DMS114 treated with DMSO at 0.1 percent for 48 hours (cell line): ENCODE measurements at regions not wholly inside any gene's neighbourhood (a gene's known extent, or its start where the extent isn't known, plus 50 kb on each side); places are given as distances from the start of the nearest gene placed in this dataset.

Source experiments
- DNase-seq: peaks from one replicate; lab custom pipeline; 2025; ENCODE audit not compliant: unreplicated experiment; lab: John Stamatoyannopoulos, UW

DNA sequence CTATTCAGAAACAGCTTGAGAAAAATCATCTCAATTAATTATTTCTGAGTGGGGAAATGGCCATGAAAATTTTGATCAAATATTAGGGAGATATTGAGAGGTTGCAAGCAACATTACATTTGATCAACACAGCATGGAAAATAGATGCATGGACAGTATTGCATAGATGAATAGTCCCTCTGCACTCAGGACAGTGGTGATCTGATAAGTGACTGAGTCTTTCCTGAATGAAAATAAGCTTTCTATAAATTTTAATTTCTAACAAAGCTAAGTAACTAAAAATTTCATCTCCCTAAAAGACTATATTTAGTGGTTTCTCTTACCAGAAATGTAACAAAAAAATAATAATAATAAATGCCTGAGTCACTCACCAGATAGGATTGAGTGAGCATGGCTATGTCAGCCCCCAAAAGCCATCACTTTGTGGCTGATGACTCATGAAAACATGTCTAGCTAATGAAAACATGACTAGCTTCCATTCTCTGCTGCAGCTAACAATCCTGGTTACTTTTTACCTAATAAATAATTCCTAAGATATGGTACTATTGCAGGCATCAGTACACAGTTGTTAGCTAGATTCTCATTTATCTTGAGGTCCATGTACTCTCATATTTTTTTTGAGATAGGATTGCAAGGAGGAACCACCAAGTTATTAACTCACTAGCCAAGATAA is 1294.8 kb upstream of the ACO1 start:
- DNase-seq = no peak

DNA sequence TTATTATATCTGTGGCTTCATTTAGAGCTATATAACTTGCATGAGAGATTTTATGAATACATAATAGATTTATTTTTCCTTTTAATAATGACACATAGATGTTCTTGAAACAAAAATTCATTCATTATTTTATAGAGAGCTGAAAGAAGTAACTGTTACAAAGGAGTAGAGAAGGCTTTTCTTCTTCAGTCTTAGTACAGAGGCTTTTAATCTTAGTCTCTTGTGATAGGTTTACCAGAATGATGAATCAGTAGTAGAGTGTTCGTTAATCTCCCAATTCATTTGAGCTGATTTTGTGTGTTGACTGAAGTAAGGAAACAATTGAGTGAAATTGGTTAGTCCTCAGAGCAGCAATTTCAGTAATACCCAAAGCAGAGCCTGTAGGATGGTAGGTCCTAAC is 1284.1 kb upstream of the ACO1 start:
- no peak for DNase-seq

- DNase-seq = no peak
Measured at GRCh38 chr9:31103836-31104235, 1280.6 kb upstream of the ACO1 start.

GRCh38 chr9:31104249-31104648 is 1280.2 kb upstream of the ACO1 start:
- no peak for DNase-seq

- DNase-seq = no peak
Measured at GRCh38 chr9:31112491-31112890, 1272.0 kb upstream of the ACO1 start.

DNA sequence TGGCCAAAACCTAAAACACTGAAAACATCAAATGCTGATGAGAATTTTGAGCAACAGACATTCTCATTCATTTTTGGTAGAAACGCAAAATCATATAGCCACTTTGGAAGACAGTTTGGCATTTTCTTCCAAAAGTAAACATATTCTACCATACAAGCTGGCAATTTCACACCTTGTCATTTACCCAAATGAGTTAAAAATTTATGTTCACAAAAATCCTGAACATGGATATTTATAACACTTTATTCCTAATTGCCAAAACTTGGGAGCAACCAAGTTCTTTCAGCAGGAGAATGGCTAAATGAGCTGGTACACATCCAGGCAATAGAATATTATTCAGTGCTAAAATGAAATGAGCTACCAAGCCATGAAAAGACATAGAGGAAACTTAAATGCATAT is 1270.1 kb upstream of the ACO1 start:
- DNase-seq = no peak

- no peak for DNase-seq
Measured at GRCh38 chr9:31119890-31120454, 1264.5 kb upstream of the ACO1 start.

DNA sequence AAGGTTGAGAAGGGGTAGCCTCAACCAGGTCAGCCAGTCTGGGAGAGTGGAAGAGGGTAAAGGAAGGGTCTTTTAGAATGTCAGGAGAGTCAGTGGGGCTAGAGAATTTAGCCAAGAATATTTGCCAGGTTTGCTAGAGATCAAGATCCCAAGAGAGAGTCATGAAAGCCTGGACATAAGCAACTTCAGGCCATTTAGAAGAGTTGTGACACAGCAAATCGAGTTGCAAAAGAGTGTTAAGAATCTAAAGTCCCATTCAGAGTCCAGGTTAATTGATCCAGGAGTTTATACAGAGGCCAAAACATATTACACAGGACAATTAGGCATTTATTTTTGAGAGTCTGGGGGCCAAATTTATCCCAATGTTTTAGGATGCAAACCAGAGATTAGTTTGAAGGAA is 1260.1 kb upstream of the ACO1 start:
- DNase-seq = no peak

DNA sequence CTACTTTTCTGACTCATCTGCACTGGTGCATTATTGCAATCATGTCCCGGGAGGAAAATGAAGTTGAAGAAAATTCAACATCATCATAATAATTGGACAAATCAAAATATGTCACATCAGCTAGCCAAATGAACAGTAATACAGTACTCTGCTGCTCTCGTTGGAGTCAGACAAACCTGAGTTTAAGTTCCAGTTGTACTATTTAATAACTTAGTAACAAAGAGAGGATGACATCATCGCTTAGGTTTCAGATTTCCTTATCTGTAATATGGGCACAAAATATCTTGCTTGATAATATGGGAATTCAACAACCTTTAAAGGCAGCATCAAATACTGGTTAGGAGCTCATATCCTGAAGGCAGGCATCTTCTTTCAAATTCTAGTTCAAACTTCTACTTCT is 1248.9 kb upstream of the ACO1 start:
- no peak for DNase-seq

DNA sequence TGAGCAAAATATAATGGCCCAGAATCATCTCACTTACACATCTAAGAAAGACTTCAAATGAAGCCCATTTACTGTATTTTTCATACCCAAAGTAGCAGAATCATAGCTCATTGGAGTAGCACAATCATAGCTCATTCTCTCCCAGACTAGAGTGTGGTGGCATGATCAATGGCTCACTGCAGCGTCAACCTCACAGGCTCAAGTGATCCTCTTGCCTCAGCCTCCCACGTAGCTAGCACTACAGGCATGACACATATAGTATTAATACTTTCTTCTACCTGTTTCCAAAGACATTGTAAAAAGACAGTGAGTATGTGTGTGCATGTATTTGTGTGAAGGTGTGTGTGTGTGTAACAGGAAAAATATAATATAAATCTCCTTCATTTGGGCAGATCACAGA is 1247.9 kb upstream of the ACO1 start:
- DNase-seq = no peak

- DNase-seq = no peak
Measured at GRCh38 chr9:31137176-31138160, 1247.0 kb upstream of the ACO1 start.

DNA sequence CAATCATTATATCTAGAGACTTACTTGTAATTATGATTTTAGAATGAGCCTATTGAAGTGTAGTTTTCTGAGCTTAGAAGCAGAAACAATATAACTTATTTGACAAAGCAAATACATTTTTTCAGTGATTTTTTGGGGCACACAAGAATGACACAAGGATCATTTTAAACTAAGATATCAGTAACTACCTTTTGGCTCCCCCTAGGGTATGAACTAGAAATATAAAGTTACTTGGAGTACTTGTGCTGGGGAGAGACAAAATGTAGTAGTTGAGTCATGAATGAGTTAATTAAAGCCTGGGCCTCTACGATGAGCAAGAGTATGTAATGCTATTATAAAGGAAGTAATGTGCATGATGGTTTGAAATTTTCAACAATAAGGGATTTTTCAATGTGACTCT is 1244.1 kb upstream of the ACO1 start:
- peak; percentile 4 for DNase-seq

- no peak for DNase-seq
Measured at GRCh38 chr9:31142456-31142855, 1242.0 kb upstream of the ACO1 start.

- DNase-seq = no peak
Measured at GRCh38 chr9:31144614-31145013, 1239.8 kb upstream of the ACO1 start.

DNA sequence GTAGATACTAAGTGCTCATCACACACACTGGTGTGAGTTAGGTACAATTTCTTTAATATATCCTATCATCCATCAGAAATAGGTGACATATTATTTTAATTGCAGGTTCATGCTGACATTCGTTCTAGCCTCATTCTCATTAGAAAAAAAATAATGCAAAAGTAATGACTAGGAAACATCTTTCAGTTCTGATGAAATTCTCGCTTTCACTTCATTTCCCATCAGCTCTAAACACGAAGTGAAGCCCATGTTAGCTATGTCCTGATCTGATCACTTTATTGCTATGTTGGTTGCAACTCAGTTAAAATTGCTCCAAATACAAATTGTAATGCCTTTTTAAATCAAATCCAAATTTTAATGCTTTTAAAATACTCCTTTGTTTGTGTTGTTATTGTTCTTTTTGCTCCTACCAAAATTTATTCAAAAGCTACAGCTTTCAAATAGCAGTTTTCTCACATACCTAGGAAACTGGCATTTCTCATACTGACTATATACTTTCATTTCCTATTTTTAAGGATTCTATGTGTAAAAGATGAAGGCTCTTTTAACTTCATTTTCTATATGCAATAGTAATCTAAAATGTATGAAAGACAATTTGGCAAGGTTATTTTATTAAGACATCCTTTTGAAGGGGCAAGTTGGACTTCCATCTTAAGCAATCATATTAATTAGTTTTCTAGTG is 1237.8 kb upstream of the ACO1 start:
- no peak for DNase-seq

DNA sequence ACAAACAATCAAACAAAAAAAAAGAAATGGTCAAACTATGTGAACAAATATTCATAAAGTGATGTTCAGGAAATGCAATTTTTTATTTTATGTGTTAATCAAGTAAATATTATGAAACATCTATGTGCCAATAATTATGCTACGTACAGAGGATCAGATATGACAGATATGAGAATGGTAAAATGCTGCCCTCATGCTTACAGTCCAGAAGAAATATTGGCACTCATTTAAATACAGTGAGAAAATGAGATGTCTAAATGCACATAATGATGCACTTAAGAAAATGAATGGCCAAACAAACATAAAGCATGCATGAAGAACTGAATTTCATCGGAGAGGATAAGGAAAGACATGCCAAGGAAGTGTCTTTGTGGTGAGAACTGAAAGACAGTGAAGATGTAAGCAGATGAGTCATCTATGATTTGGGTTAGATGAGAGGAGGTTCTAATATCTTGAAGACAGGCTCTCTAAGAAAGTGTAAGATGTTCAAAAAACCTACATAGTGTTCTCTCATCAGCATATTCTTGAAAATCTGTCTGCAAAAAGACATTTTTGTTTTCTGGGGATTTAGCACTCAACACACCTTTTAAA is 1231.1 kb upstream of the ACO1 start:
- no peak for DNase-seq

- no peak for DNase-seq
Measured at GRCh38 chr9:31166516-31166915, 1217.9 kb upstream of the ACO1 start.

DNA sequence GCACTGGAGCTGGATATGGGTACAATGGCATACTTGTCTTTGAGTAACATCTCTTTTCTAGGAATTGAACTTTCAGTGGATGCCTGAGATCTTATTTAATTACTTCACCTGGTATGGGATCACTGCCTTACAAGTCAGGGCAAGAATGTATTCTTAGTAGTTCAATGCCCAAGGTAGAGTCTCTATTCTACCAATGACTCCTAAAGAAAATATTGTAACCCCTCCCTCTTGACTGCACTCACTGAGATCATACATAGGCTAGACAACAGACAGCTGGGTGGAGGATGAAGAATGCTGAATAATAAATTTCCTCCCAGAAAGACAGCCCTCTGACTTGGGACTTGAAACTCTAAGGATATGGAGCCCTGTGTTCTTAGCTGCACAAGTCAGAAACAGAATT is 1216.3 kb upstream of the ACO1 start:
- no peak for DNase-seq

DNA sequence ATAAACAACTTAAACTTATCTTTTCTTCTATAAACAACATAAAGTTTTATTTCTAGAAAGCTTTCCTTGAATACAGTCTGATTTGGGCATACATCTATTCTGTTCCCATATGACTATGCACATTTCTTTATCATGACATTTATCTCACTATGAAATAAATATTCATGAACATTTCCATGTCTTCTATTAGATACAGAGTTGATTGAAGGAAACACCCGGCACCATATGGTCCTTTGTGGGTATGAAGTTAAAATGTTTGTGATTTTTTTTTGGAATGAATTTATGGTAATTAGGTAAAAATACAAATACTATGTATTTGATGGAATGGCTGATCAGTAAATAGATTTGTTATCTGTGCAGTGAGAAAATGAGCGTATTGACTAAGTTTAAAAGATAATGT is 1209.8 kb upstream of the ACO1 start:
- no peak for DNase-seq

GRCh38 chr9:31183866-31184265 is 1200.6 kb upstream of the ACO1 start:
- no peak for DNase-seq

GRCh38 chr9:31185831-31186230 is 1198.6 kb upstream of the ACO1 start:
- no peak for DNase-seq
